NB4 (cell line): ENCODE measurements at regions not wholly inside any gene's neighbourhood (a gene's known extent, or its start where the extent isn't known, plus 50 kb on each side); places are given as distances from the start of the nearest gene placed in this dataset.

Source experiments
- DNase-seq: peaks from one replicate; pipeline ENCODE4 v3.0.0; 2010; ENCODE audit warnings: low read depth
- H3K4me3 ChIP-seq: one replicate; pipeline ENCODE4 v1.5.1; 2011; ENCODE audit warnings: mild to moderate bottlenecking, low read depth, low read length, moderate library complexity
- CTCF ChIP-seq: IDR thresholded peaks from one replicate; pipeline ENCODE4 v1.5.1; 2012; ENCODE audit warnings: low read depth, low read length
- MAX ChIP-seq: IDR thresholded peaks from 2 replicates; pipeline ENCODE4 v1.6.1; 2011; ENCODE audit warnings: low read depth, low read length
- MYC ChIP-seq: IDR thresholded peaks from 2 replicates; pipeline ENCODE4 v1.6.1; 2011; ENCODE audit warnings: low read depth, low read length
- POLR2A ChIP-seq: IDR thresholded peaks from 2 replicates; pipeline ENCODE4 v1.6.1; 2011; ENCODE audit warnings: mild to moderate bottlenecking; ENCODE audit not compliant: insufficient read length; ENCODE audit errors: extremely low read depth

- H3K4me3 ChIP-seq: no peak overlapping the region
- DNase-seq: no peak
- TF ChIP-seq MYC (no peak), POLR2A (no peak)
These were observed 176.7 kb downstream of the NUAK1 start for GRCh38 chr12:105961821-105962671.

- TF ChIP-seq MAX (no peak), POLR2A (no peak), CTCF (no peak)
- DNase-seq: no peak
- no peak overlapping the region for H3K4me3 ChIP-seq
These were observed 171.5 kb downstream of the NUAK1 start for GRCh38 chr12:105967038-105967776.

GRCh38 chr12:105968025-105968424 is 170.7 kb downstream of the NUAK1 start:
- no peak for DNase-seq
- no peak for TF ChIP-seq POLR2A
- no peak for TF ChIP-seq CTCF
- TF ChIP-seq MAX: no peak
- no peak for TF ChIP-seq MYC
- H3K4me3 ChIP-seq: no peak overlapping the region

- TF ChIP-seq MAX: no peak
- TF ChIP-seq CTCF: no peak
- TF ChIP-seq MYC: no peak
- TF ChIP-seq POLR2A: no peak
- DNase-seq: no peak
- H3K4me3 ChIP-seq: no peak overlapping the region
These were observed 167.9 kb downstream of the NUAK1 start for GRCh38 chr12:105970885-105971284.

- no peak overlapping the region for H3K4me3 ChIP-seq
- no peak for TF ChIP-seq MAX
- TF ChIP-seq MYC: no peak
- no peak for TF ChIP-seq CTCF
- TF ChIP-seq POLR2A: no peak
- DNase-seq: no peak
These were observed 164.0 kb downstream of the NUAK1 start for GRCh38 chr12:105974738-105975137.

GRCh38 chr12:105975351-105975750 is 163.4 kb downstream of the NUAK1 start:
- TF ChIP-seq MAX (no peak), POLR2A (no peak), MYC (no peak), CTCF (no peak)
- H3K4me3 ChIP-seq: no peak overlapping the region
- DNase-seq: no peak
